ENCODE measurements at regions not wholly inside any gene's neighbourhood (a gene's known extent, or its start where the extent isn't known, plus 50 kb on each side); places are given as distances from the start of the nearest gene placed in this dataset.

- CTCF ChIA-PET (ENCODE audit: partially characterized antibody) = interaction anchor here (1.1 kb wide), 1 partner anchor 10 kb away, joined by 4 read pairs; no protein-coding TSS in a partner anchor
- no peak for TF ChIP-seq CHD7 (IDR thresholded peaks at IDR 0.05; ENCODE audit: insufficient replicate concordance, low read length)
Observed at GRCh38 chr4:124973716-124974115, 261.2 kb upstream of the ANKRD50 start.

More at GRCh38 chr4:124973716-124974115, 261.2 kb upstream of the ANKRD50 start:
- WGBS, 2 experiments (ENCODE audit: extremely low coverage in 1 of 2, insufficient coverage in 1 of 2, insufficient read length in 1 of 2, insufficient replicate concordance in 2 of 2, low coverage in 1 of 2, low lambda C conversion rate in 2 of 2, missing lambda C conversion rate in 1 of 2) = 100% methylated on average over 1 of the region's 1 CpG; no CpG with 5 or more reads in 1 of the 2 experiments
- Histone ChIP-seq H3K4ac (replicated peaks; ENCODE audit: insufficient read length, low read depth, low read length) (no peak overlapping the region), H3K4me2 (ENCODE audit: insufficient read depth in 1 of 2, low read depth in 2 of 2, low read length in 2 of 2) (no peak overlapping the region), H3K14ac (ENCODE audit: insufficient read length) (no peak overlapping the region), H2AK5ac (ENCODE audit: low read depth, low read length) (no peak overlapping the region), H3K18ac (ENCODE audit: extremely low read depth, low read length) (no peak overlapping the region), H3K79me1 (ENCODE audit: low read depth, low read length) (no peaks in the 10 kb centered on the region), H2BK15ac (ENCODE audit: low read length) (no peak overlapping the region), H3K36me3 (ENCODE audit: control insufficient read depth in 2 of 4, insufficient read depth in 4 of 4, low read length in 3 of 4) (no peaks in the 10 kb centered on the region), H3K4me3 (ENCODE audit: extremely low read depth in 1 of 4, insufficient read depth in 2 of 4, low read depth in 3 of 4, low read length in 4 of 4) (no peak overlapping the region), H2BK12ac (ENCODE audit: low read depth, low read length) (no peak overlapping the region), H3K27me3 (replicated peaks in 1 of 4; ENCODE audit: control insufficient read depth in 3 of 4, extremely low read depth in 1 of 4, insufficient read depth in 3 of 4, low read length in 3 of 4) (no peaks in the 10 kb centered on the region), H2BK20ac (ENCODE audit: low read length) (no peak overlapping the region), H3K79me2 (ENCODE audit: control insufficient read depth in 1 of 2, insufficient read depth in 2 of 2, low read length in 2 of 2) (no peaks in the 10 kb centered on the region), H2AFZ (ENCODE audit: low read length) (no peak overlapping the region), H3K9me3 (ENCODE audit: insufficient read depth in 2 of 2, low read depth in 1 of 2, low read length in 1 of 2) (peaks cover 0 to 4% of the 10 kb centered on the region in 2 experiments; a peak in 2 of 4 replicates), H3K27ac (ENCODE audit: low read depth, low read length) (no peak overlapping the region), H3K23ac (ENCODE audit: insufficient read length) (no peak overlapping the region), H4K91ac (replicated peaks; ENCODE audit: insufficient read length, low read length) (no peak overlapping the region), H4K5ac (ENCODE audit: insufficient read length, low read depth, low read length) (no peak overlapping the region), H3K4me1 (replicated peaks in 1 of 4; ENCODE audit: control insufficient read depth in 3 of 4, insufficient read depth in 4 of 4, low read length in 3 of 4) (peaks cover 0 to 3% (median under 1%) of the 10 kb centered on the region in 4 experiments; a peak in 2 of 7 replicates), H4K20me1 (replicated peaks in 1 of 2; ENCODE audit: control insufficient read depth in 1 of 2, insufficient read depth in 2 of 2, low read length in 2 of 2) (no peaks in the 10 kb centered on the region), H3K56ac (replicated peaks; ENCODE audit: insufficient read length, low read depth, low read length) (no peak overlapping the region), H4K8ac (ENCODE audit: extremely low read depth, insufficient read depth, low read length) (no peak overlapping the region), H3K9ac (replicated peaks in 1 of 4; ENCODE audit: extremely low read depth in 1 of 4, low read depth in 3 of 4, low read length in 3 of 4) (no peak overlapping the region), H3K23me2 (ENCODE audit: low read depth, low read length) (no peaks in the 10 kb centered on the region), H2BK120ac (replicated peaks; ENCODE audit: low read depth, low read length) (no peak overlapping the region), H2BK5ac (ENCODE audit: low read depth, low read length) (no peak overlapping the region)
- DNase-seq (ENCODE audit: low read depth in 1 of 2, low spot score in 2 of 2) = no peak
- FAIRE-seq = no peak
- POLR2A ChIA-PET (ENCODE audit: partially characterized antibody) = no interaction called here

Data from H1 (cell line).